ENCODE measurements at regions not wholly inside any gene's neighbourhood (a gene's known extent, or its start where the extent isn't known, plus 50 kb on each side); places are given as distances from the start of the nearest gene placed in this dataset.

- DNase-seq, result no peak
Measured at GRCh38 chrX:69221239-69222102, 56.2 kb upstream of the PJA1 start.

GRCh38 chrX:69218407-69218997 lies 53.2 kb upstream of the PJA1 start:
- no peak for DNase-seq

- DNase-seq, result no peak
Measured at GRCh38 chrX:69216911-69217310, 51.7 kb upstream of the PJA1 start.

GRCh38 chrX:69216446-69216845 lies 51.2 kb upstream of the PJA1 start:
- DNase-seq, result no peak

GRCh38 chrX:69215161-69215875 lies 50.1 kb upstream of the PJA1 start:
- no peak for DNase-seq

Data from activated CD8-positive, alpha-beta memory T cell treated with anti-CD3 and anti-CD28 coated beads for 24 hours (primary cell).